ENCODE measurements at regions not wholly inside any gene's neighbourhood (a gene's known extent, or its start where the extent isn't known, plus 50 kb on each side); places are given as distances from the start of the nearest gene placed in this dataset.

DNA sequence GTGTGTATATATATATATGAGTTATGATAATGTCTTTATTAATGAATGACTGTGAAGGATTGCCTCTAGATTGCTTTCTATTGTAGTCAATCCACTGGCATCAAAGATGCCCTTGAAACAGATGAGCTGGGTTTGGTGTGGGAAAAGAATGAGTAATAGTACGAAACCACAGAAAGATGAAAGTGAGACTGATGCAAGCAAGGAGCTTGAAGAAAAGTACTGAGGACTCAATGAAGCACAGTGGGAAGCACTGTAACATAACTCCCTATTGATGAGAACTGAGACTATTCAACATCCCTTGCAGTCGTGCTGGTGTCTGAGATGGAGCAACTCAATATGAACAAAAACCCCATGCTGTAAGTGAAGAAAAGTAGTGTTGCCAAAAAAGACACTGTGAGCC lies 1794.2 kb downstream of the SLITRK5 start:
- TF ChIP-seq, protein P1, sequence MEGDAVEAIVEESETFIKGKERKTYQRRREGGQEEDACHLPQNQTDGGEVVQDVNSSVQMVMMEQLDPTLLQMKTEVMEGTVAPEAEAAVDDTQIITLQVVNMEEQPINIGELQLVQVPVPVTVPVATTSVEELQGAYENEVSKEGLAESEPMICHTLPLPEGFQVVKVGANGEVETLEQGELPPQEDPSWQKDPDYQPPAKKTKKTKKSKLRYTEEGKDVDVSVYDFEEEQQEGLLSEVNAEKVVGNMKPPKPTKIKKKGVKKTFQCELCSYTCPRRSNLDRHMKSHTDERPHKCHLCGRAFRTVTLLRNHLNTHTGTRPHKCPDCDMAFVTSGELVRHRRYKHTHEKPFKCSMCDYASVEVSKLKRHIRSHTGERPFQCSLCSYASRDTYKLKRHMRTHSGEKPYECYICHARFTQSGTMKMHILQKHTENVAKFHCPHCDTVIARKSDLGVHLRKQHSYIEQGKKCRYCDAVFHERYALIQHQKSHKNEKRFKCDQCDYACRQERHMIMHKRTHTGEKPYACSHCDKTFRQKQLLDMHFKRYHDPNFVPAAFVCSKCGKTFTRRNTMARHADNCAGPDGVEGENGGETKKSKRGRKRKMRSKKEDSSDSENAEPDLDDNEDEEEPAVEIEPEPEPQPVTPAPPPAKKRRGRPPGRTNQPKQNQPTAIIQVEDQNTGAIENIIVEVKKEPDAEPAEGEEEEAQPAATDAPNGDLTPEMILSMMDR (IDR thresholded peaks at IDR 0.05; ENCODE audit: low read depth, low read length), result no peak
- no peak for TF ChIP-seq EZH2phosphoT487 (IDR thresholded peaks at IDR 0.05; ENCODE audit: low read depth)

Measured in OCI-LY3 (cell line).